HG02759 (cell line): ENCODE measurements at regions not wholly inside any gene's neighbourhood (a gene's known extent, or its start where the extent isn't known, plus 50 kb on each side); places are given as distances from the start of the nearest gene placed in this dataset.
A peak's percentile ranks its signal among the peaks of the same experiment; 100 is the strongest.

Source experiments
- ATAC-seq: cut with Tn5 transposase; IDR thresholded peaks from one replicate; pipeline ENCODE4 v1.9.1; 2021; ENCODE audit warnings: mild to moderate bottlenecking, moderate library complexity; ENCODE audit not compliant: unreplicated experiment

GRCh38 chr18:8458546-8459215, 150.6 kb upstream of the RAB12 start:
- ATAC-seq = no peak

- ATAC-seq = no peak
These were observed 148.5 kb upstream of the RAB12 start for GRCh38 chr18:8460748-8461147.

DNA sequence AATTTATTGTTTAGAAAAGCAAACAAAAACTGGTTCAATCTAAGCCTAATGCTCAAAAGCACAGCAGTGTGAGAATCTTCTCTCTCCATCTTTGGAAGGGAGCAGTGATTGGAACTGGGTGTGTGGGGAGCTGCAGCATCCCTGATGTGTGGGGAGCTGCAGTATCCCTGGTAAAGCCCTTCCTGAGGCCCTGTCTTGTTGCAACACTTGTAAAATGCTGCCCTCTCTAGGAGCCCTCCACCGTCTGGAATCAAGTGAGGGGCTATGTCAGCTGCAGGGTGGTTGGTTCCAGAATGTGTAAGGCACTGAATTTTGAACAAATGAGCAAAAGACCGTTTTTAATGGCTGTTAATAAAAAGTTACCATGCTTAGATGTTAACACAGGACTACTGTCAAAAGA, 147.7 kb upstream of the RAB12 start:
- ATAC-seq = no peak

- ATAC-seq = no peak
These were observed 146.5 kb upstream of the RAB12 start for GRCh38 chr18:8462651-8463185.

GRCh38 chr18:8463791-8464190, 145.4 kb upstream of the RAB12 start:
- no peak for ATAC-seq

DNA sequence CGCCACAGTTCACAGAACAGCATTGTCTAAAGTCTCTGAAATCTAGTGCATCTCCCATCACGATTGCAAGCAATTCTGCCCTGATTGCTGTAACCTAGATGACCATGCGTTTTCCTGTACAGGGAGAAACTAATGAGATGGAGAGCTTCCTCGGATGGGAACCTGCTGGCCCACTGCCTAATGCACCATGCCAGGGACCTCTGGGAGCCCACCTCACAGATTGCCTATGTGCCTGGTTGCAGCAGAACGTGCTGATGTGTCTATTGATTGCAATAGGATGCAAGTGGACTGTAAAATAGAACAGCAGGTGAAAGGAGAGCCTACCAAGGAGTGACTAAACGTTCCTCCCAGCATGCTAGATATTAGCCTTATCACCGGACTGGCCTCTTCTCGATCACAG, 141.0 kb upstream of the RAB12 start:
- no peak for ATAC-seq

DNA sequence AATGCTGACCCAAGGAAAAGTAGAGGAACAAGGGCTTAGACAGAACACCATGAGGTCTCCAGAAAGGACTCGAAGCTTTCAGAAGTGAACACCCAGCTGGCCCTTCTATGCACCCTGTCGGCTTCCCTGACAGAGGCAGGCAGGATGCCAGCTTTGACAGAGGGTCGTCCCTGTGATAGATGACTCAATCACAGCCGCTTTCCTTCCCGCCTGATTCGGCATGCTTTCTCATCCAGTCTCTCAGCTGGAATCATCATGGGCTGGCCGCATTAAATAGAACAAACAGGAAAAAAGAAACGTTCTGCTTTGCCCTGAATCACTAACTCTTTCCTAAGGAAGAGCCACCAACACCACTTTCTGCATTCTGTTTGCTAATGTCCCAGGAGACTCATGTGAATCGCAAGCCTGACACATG, 140.3 kb upstream of the RAB12 start:
- ATAC-seq = no peak

DNA sequence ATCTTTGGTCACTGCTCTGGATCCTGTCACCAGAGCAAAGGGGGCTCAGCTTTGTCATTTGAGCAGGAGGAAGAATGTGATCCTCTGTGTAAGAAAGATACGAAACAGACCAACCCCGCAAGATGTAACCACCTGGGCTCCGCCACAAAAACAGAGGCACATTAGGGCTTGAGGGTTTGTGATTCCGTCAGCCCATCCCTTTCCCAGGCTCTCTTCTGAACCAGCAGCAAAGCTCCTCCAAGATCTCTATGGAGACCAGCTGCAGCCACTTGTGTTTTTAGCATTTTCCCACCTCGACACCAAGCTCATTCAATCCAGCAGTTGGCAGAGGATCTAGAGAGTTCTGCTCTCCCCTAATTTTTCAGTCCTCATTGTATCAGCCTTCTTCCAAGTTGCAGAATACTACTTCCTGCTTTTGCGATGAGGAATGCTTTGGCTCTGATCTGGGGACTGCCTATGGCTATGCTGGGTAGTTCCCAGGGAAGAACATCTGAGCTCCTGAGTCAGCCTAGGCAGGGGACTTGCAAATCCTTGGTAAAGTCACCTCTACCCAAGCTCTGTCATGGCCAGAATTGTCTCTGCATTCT, 139.6 kb upstream of the RAB12 start:
- no peak for ATAC-seq

GRCh38 chr18:8471372-8471771, 137.9 kb upstream of the RAB12 start:
- no peak for ATAC-seq

GRCh38 chr18:8474661-8475060, 134.6 kb upstream of the RAB12 start:
- ATAC-seq = no peak

- ATAC-seq = no peak
These were observed 131.6 kb upstream of the RAB12 start for GRCh38 chr18:8477615-8478014.

DNA sequence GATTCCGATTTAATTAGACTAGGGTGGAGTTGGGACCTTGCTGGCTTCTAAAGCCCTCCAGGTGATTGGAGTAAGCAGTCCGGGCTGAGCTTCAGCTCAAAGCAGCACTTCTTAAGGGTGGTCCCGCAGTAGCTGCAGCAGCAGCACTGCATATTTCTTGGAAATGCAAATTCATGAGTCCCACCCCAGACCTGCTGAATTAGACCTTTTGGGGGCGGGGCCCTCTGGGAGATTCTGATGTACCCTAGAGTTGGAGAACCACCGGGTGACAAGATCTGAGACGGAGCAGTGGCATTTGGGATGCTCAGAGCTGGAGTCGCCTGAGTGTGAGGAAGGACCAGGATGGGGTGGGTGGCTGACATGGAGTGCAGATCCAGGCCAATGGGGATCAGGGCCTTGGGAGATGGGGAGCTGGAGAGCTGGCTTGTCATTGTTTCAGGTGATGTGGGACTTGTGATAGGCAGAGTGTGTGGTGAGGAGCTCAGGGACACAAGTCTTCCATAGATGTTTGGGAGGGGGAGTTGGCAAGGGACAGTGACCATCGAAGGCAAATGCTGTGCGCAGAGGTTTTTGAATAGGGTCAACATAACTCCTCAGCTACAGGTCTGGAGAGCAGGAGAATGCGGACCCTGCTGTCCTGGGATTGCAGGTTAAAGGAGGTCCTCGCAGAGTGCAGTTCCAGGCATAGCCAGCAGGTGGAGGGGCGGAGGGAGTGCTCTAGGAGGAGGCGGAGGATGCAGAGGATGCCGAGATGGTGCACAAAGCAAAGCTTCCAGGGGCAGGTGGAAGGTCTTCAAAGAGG, 130.9 kb upstream of the RAB12 start:
- ATAC-seq = peak; percentile 86

DNA sequence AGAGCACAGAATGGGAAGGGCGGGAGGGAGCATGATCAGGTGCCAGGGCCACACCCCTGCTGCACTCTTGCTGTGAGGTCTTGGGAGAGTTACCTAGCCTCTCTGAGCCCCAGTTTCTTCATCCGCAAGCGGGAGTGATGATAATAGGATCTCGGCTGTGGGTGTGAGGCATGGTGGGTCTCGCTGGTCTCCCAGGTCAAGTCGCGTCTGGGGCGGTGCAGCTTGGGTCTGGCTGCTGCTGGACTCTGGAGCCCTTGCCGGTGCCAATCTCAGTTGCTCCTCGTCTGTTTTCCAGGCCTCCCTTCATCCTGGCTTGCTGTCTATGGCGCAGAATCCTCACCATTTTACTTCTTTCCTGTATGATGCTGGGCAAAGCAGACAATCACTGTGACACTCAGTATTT, 130.3 kb upstream of the RAB12 start:
- ATAC-seq = no peak

GRCh38 chr18:8479789-8480188, 129.4 kb upstream of the RAB12 start:
- no peak for ATAC-seq

- no peak for ATAC-seq
These were observed 128.5 kb upstream of the RAB12 start for GRCh38 chr18:8480506-8481328.

DNA sequence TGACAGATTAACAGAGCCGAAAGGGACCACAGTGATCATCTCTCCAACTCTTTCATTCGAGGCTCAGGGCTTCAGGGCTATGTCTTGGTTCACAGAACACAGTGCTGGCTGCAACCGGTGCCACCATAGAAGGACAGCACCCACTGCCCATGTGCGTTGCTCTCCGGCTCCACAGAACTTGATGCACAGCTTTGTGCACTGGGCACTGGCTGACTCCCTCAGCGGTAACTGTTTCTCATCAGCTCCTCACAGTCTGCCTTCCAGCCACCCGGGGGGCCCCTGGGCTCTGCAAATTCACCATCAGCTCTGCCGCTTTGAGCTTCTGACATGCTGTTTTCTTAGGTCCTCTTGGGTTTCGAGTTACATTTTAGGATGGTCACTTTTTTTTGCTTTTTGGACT, 124.3 kb upstream of the RAB12 start:
- ATAC-seq = no peak

DNA sequence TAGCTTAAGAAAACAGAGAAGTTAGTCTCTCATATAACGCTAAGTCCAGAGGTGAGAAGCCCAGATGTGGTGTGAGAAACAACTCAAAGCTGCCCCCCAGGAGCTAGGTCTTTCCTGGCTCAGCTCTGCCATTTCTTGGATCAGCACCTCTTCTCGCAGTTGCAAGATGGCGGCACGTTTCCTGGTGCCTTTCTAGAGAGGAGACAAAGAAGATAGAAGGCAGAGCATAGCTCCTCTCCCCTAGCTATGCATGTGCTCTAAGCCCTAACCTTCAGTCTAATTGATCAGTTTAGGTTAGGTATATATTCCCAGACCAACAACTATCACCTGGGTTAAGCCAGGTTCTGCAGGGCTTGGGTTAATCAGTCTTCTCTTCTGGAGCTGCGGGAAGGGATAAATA, 119.5 kb upstream of the RAB12 start:
- ATAC-seq = no peak

DNA sequence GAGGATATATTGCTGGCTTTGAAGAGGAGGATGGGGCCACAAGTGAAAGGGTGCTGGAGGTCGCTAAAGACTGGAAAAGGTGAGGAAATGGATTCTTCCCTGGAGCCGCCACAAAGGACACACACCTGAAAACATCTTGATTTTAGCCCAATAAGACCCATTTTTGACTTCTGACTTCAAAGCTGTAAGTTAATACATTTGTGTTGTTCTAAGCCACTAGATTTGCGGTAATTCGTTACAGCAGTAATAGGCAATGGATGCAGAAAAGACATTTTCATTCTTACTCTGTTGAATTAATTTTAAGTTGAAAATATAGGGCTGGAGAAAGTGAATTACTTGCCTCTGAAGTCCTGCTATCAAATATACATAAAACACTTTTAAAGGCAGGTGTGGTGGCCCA, 117.7 kb upstream of the RAB12 start:
- no peak for ATAC-seq

DNA sequence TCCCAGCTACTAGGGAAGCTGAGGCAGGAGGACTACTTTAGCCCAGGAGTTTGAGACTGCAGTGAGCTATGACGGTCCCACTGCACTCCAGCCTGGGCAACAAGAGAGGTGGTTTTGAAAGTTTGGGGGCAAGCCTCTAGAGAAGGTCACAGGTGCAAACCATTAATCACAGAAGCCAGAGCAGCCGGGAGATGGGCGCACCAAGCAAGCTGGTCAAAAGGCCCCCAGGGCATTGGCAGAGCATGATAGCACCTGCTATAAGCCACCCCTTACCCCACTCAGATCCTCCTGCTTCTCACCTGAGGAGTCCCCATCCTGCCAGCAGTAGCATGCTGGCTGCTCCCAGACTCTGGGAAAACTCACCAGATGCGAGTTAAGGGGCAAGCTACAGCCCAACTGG, 116.1 kb upstream of the RAB12 start:
- ATAC-seq = no peak

- ATAC-seq = no peak
These were observed 113.1 kb upstream of the RAB12 start for GRCh38 chr18:8496186-8496585.

- no peak for ATAC-seq
These were observed 110.3 kb upstream of the RAB12 start for GRCh38 chr18:8498905-8499304.
